CD4-positive, alpha-beta memory T cell (primary cell): ENCODE measurements at regions not wholly inside any gene's neighbourhood (a gene's known extent, or its start where the extent isn't known, plus 50 kb on each side); places are given as distances from the start of the nearest gene placed in this dataset.

Source experiments
- CTCF ChIA-PET: fragments of 350-600 bp; sonication (Branson Sonifier 250); formaldehyde crosslinking; loops from one replicate; lab custom pipeline; 2021; ENCODE audit warnings: inconsistent platforms; ENCODE audit not compliant: partially characterized antibody; lab: Charles Lee
- POLR2A ChIA-PET: fragments of 350-600 bp; sonication (Branson Sonifier 250); formaldehyde crosslinking; loops from one replicate; lab custom pipeline; 2021; ENCODE audit not compliant: partially characterized antibody; lab: Charles Lee
- DNase-seq, 5 donors: peaks; one replicate each; pipeline versions ENCODE4 v3.0.0 to v3.0.0-alpha.2; 2020 to 2022; ENCODE audit warnings: mixed read lengths in 1 of 5
- H3K27ac ChIP-seq: one replicate; pipeline ENCODE4 v1.7.0; 2013; ENCODE audit warnings: low read depth, low read length
- H3K27me3 ChIP-seq: 2 replicates; pipeline ENCODE4 v1.7.0; 2013; ENCODE audit warnings: mild to moderate bottlenecking, low read length, moderate library complexity; ENCODE audit not compliant: insufficient read depth
- H3K36me3 ChIP-seq: 2 replicates; pipeline ENCODE4 v1.7.0; 2013; ENCODE audit warnings: mild to moderate bottlenecking, low read length, moderate library complexity; ENCODE audit not compliant: insufficient read depth
- H3K4me1 ChIP-seq: 2 replicates; pipeline ENCODE4 v1.7.0; 2013; ENCODE audit warnings: mild to moderate bottlenecking, low read length, moderate library complexity; ENCODE audit not compliant: insufficient read depth
- H3K4me3 ChIP-seq, 2 donors: one replicate each; pipeline ENCODE4 v1.7.0; 2013; ENCODE audit warnings: low read length in 2 of 2, mild to moderate bottlenecking in 1 of 2
- H3K9me3 ChIP-seq, 2 donors: one replicate each; pipeline ENCODE4 v1.7.0; 2013; ENCODE audit warnings: low read length in 2 of 2, control low read depth in 1 of 2; ENCODE audit not compliant: control insufficient read depth in 1 of 2
- H3K27ac Mint-ChIP-seq, 7 donors: one replicate each; pipeline ENCODE4 v1.8.0; 2020 to 2021; ENCODE audit warnings: mixed read lengths in 7 of 7, mild to moderate bottlenecking in 6 of 7, inconsistent platforms in 3 of 7, moderate library complexity in 3 of 7
- H3K27me3 Mint-ChIP-seq, 2 donors: one replicate each; pipeline ENCODE4 v1.8.0; 2020 to 2021; ENCODE audit warnings: mixed read lengths in 2 of 2
- H3K36me3 Mint-ChIP-seq, 2 donors: one replicate each; pipeline ENCODE4 v1.8.0; 2020 to 2021; ENCODE audit warnings: mixed read lengths in 2 of 2, inconsistent platforms in 1 of 2, mild to moderate bottlenecking in 1 of 2
- H3K4me1 Mint-ChIP-seq, 4 donors: one replicate each; pipeline ENCODE4 v1.8.0; 2020 to 2021; ENCODE audit warnings: mixed read lengths in 4 of 4, mild to moderate bottlenecking in 1 of 4
- H3K4me3 Mint-ChIP-seq, 8 donors: one replicate each; pipeline ENCODE4 v1.8.0; 2020 to 2021; ENCODE audit warnings: mixed read lengths in 8 of 8, mild to moderate bottlenecking in 7 of 8, moderate library complexity in 6 of 8, inconsistent platforms in 3 of 8
- H3K9me3 Mint-ChIP-seq, 8 donors: one replicate each; pipeline ENCODE4 v1.8.0; 2020 to 2021; ENCODE audit warnings: mixed read lengths in 8 of 8, mild to moderate bottlenecking in 5 of 8, inconsistent platforms in 3 of 8, moderate library complexity in 1 of 8
- intact Hi-C: fragments of 100-400 bp; cut with micrococcal nuclease; formaldehyde crosslinking; loops from one replicate; pipeline ENCODE4 v1.15.1; 2023

GRCh38 chr12:116654226-116654743 is 83.6 kb downstream of the SPRING1 start:
- Histone ChIP-seq H3K27me3 (no peaks in the 10 kb centered on the region), H3K27ac (no peak overlapping the region), H3K36me3 (no peaks in the 10 kb centered on the region), H3K4me1 (no peaks in the 10 kb centered on the region), H3K4me3 (no peak overlapping the region), H3K9me3 (no peaks in the 10 kb centered on the region)
- H3K36me3 Mint-ChIP-seq: no peaks in the 10 kb centered on the region
- POLR2A ChIA-PET: no interaction called here
- CTCF ChIA-PET: interaction anchor here (0.7 kb wide), 1 partner anchor 252 kb away, joined by 3 read pairs; no protein-coding TSS in a partner anchor
- DNase-seq: no peak
- H3K4me1 Mint-ChIP-seq: no peaks in the 10 kb centered on the region
- no peak overlapping the region for H3K27ac Mint-ChIP-seq
- no peak overlapping the region for H3K4me3 Mint-ChIP-seq
- peaks cover 0 to 13% (median 6%) of the 10 kb centered on the region in 8 donors for H3K9me3 Mint-ChIP-seq
- intact Hi-C loops: no loop called here
- peaks cover 9 to 17% of the 10 kb centered on the region in 2 donors for H3K27me3 Mint-ChIP-seq

DNA sequence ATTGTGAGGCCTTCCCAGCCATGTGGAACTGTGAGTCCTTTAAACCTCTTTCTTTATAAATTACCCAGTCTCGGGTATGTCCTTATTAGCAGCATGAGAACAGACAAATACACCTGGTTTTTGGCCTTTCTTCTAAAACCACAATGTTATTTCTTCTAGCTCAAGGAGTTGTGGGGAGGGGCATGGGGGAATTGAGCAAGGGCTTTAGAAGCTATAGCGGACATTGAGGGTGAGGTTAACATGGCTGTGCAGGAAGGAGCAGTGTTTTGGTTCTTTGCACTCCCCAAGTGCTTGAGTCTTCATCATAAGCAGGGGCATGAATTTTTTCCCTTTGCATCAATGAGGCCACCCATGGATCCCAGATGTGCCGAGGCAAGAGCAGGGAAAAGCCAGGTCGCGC is 86.8 kb downstream of the SPRING1 start:
- Histone ChIP-seq H3K4me1 (no peaks in the 10 kb centered on the region), H3K36me3 (no peaks in the 10 kb centered on the region), H3K9me3 (no peaks in the 10 kb centered on the region), H3K27ac (no peak overlapping the region), H3K4me3 (no peak overlapping the region), H3K27me3 (no peaks in the 10 kb centered on the region)
- intact Hi-C loops: no loop called here
- H3K27ac Mint-ChIP-seq: no peak overlapping the region
- DNase-seq: no peak
- H3K9me3 Mint-ChIP-seq: peaks cover 0 to 15% (median 6%) of the 10 kb centered on the region in 8 donors
- POLR2A ChIA-PET: no interaction called here
- no peaks in the 10 kb centered on the region for H3K36me3 Mint-ChIP-seq
- no peak overlapping the region for H3K4me3 Mint-ChIP-seq
- H3K4me1 Mint-ChIP-seq: peaks cover 0 to 5% (median 3%) of the 10 kb centered on the region in 4 donors
- peaks cover 8 to 12% of the 10 kb centered on the region in 2 donors for H3K27me3 Mint-ChIP-seq
- CTCF ChIA-PET: no interaction called here

DNA sequence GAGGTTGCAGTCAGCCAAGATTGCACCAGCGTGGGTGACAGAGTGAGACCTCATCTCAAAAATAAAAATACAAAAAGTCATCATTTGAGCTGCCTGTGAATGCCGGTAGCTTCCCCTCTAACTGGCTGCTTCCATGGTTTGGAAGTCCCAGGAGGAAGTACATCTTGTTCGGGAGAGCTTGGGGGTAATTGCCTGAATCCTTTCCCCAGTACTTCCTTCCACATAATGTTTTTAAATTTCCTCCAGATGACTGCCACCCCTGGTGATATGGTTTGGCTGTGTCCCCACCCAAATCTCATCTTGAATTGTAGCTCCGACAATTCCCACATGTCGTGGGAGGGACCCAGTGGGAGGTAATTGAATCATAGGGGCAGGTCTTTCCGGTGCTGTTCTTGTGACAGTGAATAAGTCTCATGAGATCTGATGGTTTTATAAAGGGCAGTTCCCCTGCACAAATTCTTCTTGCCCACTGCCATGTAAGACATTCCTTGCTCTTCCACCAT is 87.2 kb downstream of the SPRING1 start:
- Histone ChIP-seq H3K27ac (no peak overlapping the region), H3K27me3 (no peaks in the 10 kb centered on the region), H3K4me3 (no peak overlapping the region), H3K36me3 (no peaks in the 10 kb centered on the region), H3K9me3 (no peaks in the 10 kb centered on the region), H3K4me1 (no peaks in the 10 kb centered on the region)
- no peaks in the 10 kb centered on the region for H3K36me3 Mint-ChIP-seq
- peaks cover 0 to 5% (median 3%) of the 10 kb centered on the region in 4 donors for H3K4me1 Mint-ChIP-seq
- H3K27me3 Mint-ChIP-seq: peaks cover 8 to 16% of the 10 kb centered on the region in 2 donors
- ChIA-PET CTCF (no interaction called here), POLR2A (no interaction called here)
- no peak overlapping the region for H3K27ac Mint-ChIP-seq
- no peak overlapping the region for H3K4me3 Mint-ChIP-seq
- peaks cover 0 to 15% (median 6%) of the 10 kb centered on the region in 8 donors for H3K9me3 Mint-ChIP-seq
- intact Hi-C loops: no loop called here
- no peak for DNase-seq

GRCh38 chr12:116650062-116650461 is 87.8 kb downstream of the SPRING1 start:
- Histone ChIP-seq H3K27ac (no peak overlapping the region), H3K4me1 (no peaks in the 10 kb centered on the region), H3K36me3 (no peaks in the 10 kb centered on the region), H3K27me3 (no peaks in the 10 kb centered on the region), H3K4me3 (no peak overlapping the region), H3K9me3 (no peaks in the 10 kb centered on the region)
- ChIA-PET POLR2A (no interaction called here), CTCF (no interaction called here)
- DNase-seq: no peak
- no peak overlapping the region for H3K4me3 Mint-ChIP-seq
- peaks cover 0 to 5% (median 3%) of the 10 kb centered on the region in 4 donors for H3K4me1 Mint-ChIP-seq
- no peak overlapping the region for H3K27ac Mint-ChIP-seq
- intact Hi-C loops: no loop called here
- peaks cover 8 to 18% of the 10 kb centered on the region in 2 donors for H3K27me3 Mint-ChIP-seq
- H3K36me3 Mint-ChIP-seq: peaks cover 0 to under 1% of the 10 kb centered on the region in 2 donors
- H3K9me3 Mint-ChIP-seq: peaks cover 0 to 16% (median 6%) of the 10 kb centered on the region in 8 donors

GRCh38 chr12:116647813-116648212 is 88.6 kb downstream of the MAP1LC3B2 start:
- no peak overlapping the region for H3K27ac ChIP-seq
- no peak overlapping the region for H3K4me3 Mint-ChIP-seq
- intact Hi-C loops: no loop called here
- no peaks in the 10 kb centered on the region for H3K4me1 ChIP-seq
- no peaks in the 10 kb centered on the region for H3K36me3 ChIP-seq
- ChIA-PET CTCF (no interaction called here), POLR2A (no interaction called here)
- H3K9me3 Mint-ChIP-seq: peaks cover 0 to 23% (median 4%) of the 10 kb centered on the region in 8 donors
- no peak for DNase-seq
- H3K27me3 Mint-ChIP-seq: peaks cover 8 to 16% of the 10 kb centered on the region in 2 donors
- H3K36me3 Mint-ChIP-seq: peaks cover 0 to 6% of the 10 kb centered on the region in 2 donors
- H3K27ac Mint-ChIP-seq: no peak overlapping the region
- peaks cover 0 to 6% (median 3%) of the 10 kb centered on the region in 4 donors for H3K4me1 Mint-ChIP-seq
- no peak overlapping the region for H3K4me3 ChIP-seq
- H3K9me3 ChIP-seq: no peaks in the 10 kb centered on the region
- H3K27me3 ChIP-seq: no peaks in the 10 kb centered on the region

- Histone ChIP-seq H3K4me3 (no peak overlapping the region), H3K9me3 (no peaks in the 10 kb centered on the region), H3K4me1 (no peaks in the 10 kb centered on the region), H3K36me3 (no peaks in the 10 kb centered on the region), H3K27ac (no peak overlapping the region), H3K27me3 (no peaks in the 10 kb centered on the region)
- no peak overlapping the region for H3K27ac Mint-ChIP-seq
- H3K4me1 Mint-ChIP-seq: peaks cover 0 to 10% (median 3%) of the 10 kb centered on the region in 4 donors
- H3K27me3 Mint-ChIP-seq: peaks cover 8 to 16% of the 10 kb centered on the region in 2 donors
- no peak overlapping the region for H3K4me3 Mint-ChIP-seq
- ChIA-PET POLR2A (no interaction called here), CTCF (no interaction called here)
- H3K9me3 Mint-ChIP-seq: peaks cover 0 to 26% (median 5%) of the 10 kb centered on the region in 8 donors
- no peak for DNase-seq
- intact Hi-C loops: no loop called here
- peaks cover 0 to 6% of the 10 kb centered on the region in 2 donors for H3K36me3 Mint-ChIP-seq
Observed at GRCh38 chr12:116646901-116647300, 87.7 kb downstream of the MAP1LC3B2 start.

DNA sequence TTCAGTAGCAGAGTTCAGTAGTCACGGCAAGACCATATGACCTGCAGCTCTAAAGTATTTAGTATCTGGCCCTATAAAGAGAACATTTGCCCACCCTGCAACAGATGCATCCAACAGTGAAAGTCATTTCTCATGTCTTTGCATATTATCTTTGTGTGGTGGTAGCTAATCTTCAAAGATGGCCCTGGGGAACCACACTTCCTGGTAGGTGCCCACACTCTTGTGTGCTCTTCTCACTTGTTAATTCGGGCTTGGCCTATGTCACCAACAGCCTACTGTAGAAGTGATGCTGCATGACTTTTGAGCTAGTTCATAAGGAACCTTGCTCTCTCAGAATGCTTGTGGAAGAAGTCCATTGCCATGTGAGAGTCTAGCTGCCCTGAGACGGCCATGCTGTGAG is 85.6 kb downstream of the MAP1LC3B2 start:
- Mint-ChIP-seq H3K4me1 (peaks cover 0 to 10% (median 3%) of the 10 kb centered on the region in 4 donors), H3K27me3 (peaks cover 9 to 19% of the 10 kb centered on the region in 2 donors), H3K36me3 (peaks cover 0 to 6% of the 10 kb centered on the region in 2 donors), H3K4me3 (no peak overlapping the region), H3K9me3 (peaks cover 0 to 22% (median 5%) of the 10 kb centered on the region in 8 donors), H3K27ac (no peak overlapping the region)
- ChIA-PET CTCF (no interaction called here), POLR2A (no interaction called here)
- DNase-seq: no peak
- no peaks in the 10 kb centered on the region for H3K4me1 ChIP-seq
- H3K27me3 ChIP-seq: no peaks in the 10 kb centered on the region
- intact Hi-C loops: no loop called here
- H3K4me3 ChIP-seq: no peak overlapping the region
- no peaks in the 10 kb centered on the region for H3K36me3 ChIP-seq
- no peaks in the 10 kb centered on the region for H3K9me3 ChIP-seq
- H3K27ac ChIP-seq: no peak overlapping the region
